Kidney (tissue), 13 donors: ENCODE measurements at regions not wholly inside any gene's neighbourhood (a gene's known extent, or its start where the extent isn't known, plus 50 kb on each side); places are given as distances from the start of the nearest gene placed in this dataset.

ENCODE experiments used
- DNase-seq, 5 donors: peaks; one replicate each; pipeline ENCODE4 v3.0.0-alpha.2; 2013 to 2020
- FAIRE-seq: peaks from 2 replicates; lab custom pipeline; 2012; peaks lifted over from hg19 to GRCh38; lab: Jason Lieb, UNC
- H3K27ac ChIP-seq, 2 donors: one replicate each; pipeline ENCODE4 v1.7.0; 2013; ENCODE audit warnings: low read depth in 2 of 2, low read length in 2 of 2, inconsistent platforms in 1 of 2
- H3K27me3 ChIP-seq: one replicate; pipeline ENCODE4 v1.7.1; 2013; ENCODE audit warnings: low read length, inconsistent platforms; ENCODE audit not compliant: control insufficient read depth, insufficient read depth
- H3K36me3 ChIP-seq, 3 donors: one replicate each; pipeline versions ENCODE4 v1.7.0 to v1.7.1; 2013; ENCODE audit warnings: low read length in 3 of 3, control low read depth in 1 of 3, inconsistent platforms in 1 of 3; ENCODE audit not compliant: insufficient read depth in 3 of 3, control insufficient read depth in 2 of 3
- H3K4me1 ChIP-seq, 3 donors: one replicate each; pipeline versions ENCODE4 v1.7.0 to v1.7.1; 2013; ENCODE audit warnings: low read length in 3 of 3, inconsistent platforms in 1 of 3, low read depth in 1 of 3; ENCODE audit not compliant: control insufficient read depth in 2 of 3, insufficient read depth in 2 of 3
- H3K4me3 ChIP-seq, 3 donors: one replicate each; pipeline versions ENCODE4 v1.7.0 to v1.8.1; 2013; ENCODE audit warnings: low read length in 3 of 3, control low read depth in 1 of 3, inconsistent platforms in 1 of 3
- H3K9ac ChIP-seq, 3 donors: one replicate each; pipeline versions ENCODE4 v1.7.0 to v1.7.1; 2013; ENCODE audit warnings: low read length in 3 of 3, control low read depth in 1 of 3, inconsistent platforms in 1 of 3
- H3K9me3 ChIP-seq, 3 donors: one replicate each; pipeline versions ENCODE4 v1.7.0 to v1.7.1; 2013; ENCODE audit warnings: low read length in 3 of 3, control low read depth in 1 of 3, inconsistent platforms in 1 of 3; ENCODE audit not compliant: control insufficient read depth in 2 of 3, insufficient read depth in 1 of 3
- CTCF ChIP-seq: IDR thresholded peaks from 3 replicates; pipeline ENCODE4 v1.5.1; 2012; ENCODE audit warnings: mild to moderate bottlenecking, moderate library complexity, borderline replicate concordance; ENCODE audit not compliant: insufficient read depth; ENCODE audit errors: extremely low read depth
- intact Hi-C: fragments of 100-400 bp; cut with DNase I; formaldehyde crosslinking; loops from one replicate; pipeline ENCODE4 v1.11.1; 2022
- donor health status: control.
- donor health status: control.
- donor health status: control.
- donor health status: control.
- donor health status: control.
- donor health status: DM: yes; HTN: yes; CAD: no.
- donor health status: Normal renal cell carcinoma (clear cell type).

- H3K9ac ChIP-seq: no peak overlapping the region
- no peak overlapping the region for H3K4me3 ChIP-seq
- intact Hi-C loops: no loop called here
- no peaks in the 10 kb centered on the region for H3K4me1 ChIP-seq
- DNase-seq (no peak), FAIRE-seq (no peak)
- H3K36me3 ChIP-seq: no peaks in the 10 kb centered on the region
- no peak for TF ChIP-seq CTCF
- H3K27me3 ChIP-seq: no peaks in the 10 kb centered on the region
- no peaks in the 10 kb centered on the region for H3K9me3 ChIP-seq
- H3K27ac ChIP-seq: no peak overlapping the region
Measured at GRCh38 chr5:1701216-1701864, 98.3 kb downstream of the MRPL36 start.

GRCh38 chr5:1699394-1699793 is 100.2 kb downstream of the MRPL36 start:
- DNase-seq: no peak
- Histone ChIP-seq H3K4me3 (no peak overlapping the region), H3K9me3 (no peaks in the 10 kb centered on the region), H3K27me3 (no peaks in the 10 kb centered on the region), H3K36me3 (no peaks in the 10 kb centered on the region), H3K27ac (no peak overlapping the region), H3K4me1 (no peaks in the 10 kb centered on the region), H3K9ac (no peak overlapping the region)
- TF ChIP-seq CTCF: no peak
- FAIRE-seq: no peak
- intact Hi-C loops: no loop called here

- TF ChIP-seq CTCF: no peak
- no peak overlapping the region for H3K27ac ChIP-seq
- H3K4me3 ChIP-seq: no peak overlapping the region
- no peaks in the 10 kb centered on the region for H3K27me3 ChIP-seq
- no peak for DNase-seq
- no peaks in the 10 kb centered on the region for H3K36me3 ChIP-seq
- no peak overlapping the region for H3K9ac ChIP-seq
- intact Hi-C loops: no loop called here
- H3K4me1 ChIP-seq: no peaks in the 10 kb centered on the region
- H3K9me3 ChIP-seq: no peaks in the 10 kb centered on the region
- no peak for FAIRE-seq
Measured at GRCh38 chr5:1698589-1699316, 100.9 kb downstream of the MRPL36 start.
